ENCODE measurements at regions not wholly inside any gene's neighbourhood (a gene's known extent, or its start where the extent isn't known, plus 50 kb on each side); places are given as distances from the start of the nearest gene placed in this dataset.

- H3K79me2 ChIP-seq (ENCODE audit: insufficient read depth, low read length), result no peaks in the 10 kb centered on the region
- H3K36me3 ChIP-seq (replicated peaks in 1 of 2; ENCODE audit: control insufficient read depth in 1 of 2, insufficient read depth in 2 of 2, low read length in 2 of 2), result no peaks in the 10 kb centered on the region
- no peak for TF ChIP-seq CTCF (IDR thresholded peaks at IDR 0.05)
- H3K27ac Mint-ChIP-seq, result no peak overlapping the region
- H3K4me3 Mint-ChIP-seq, result no peak overlapping the region
- no peaks in the 10 kb centered on the region for H3K36me3 Mint-ChIP-seq
- H3K9me3 Mint-ChIP-seq, result peaks cover 0 to 11% (median 1%) of the 10 kb centered on the region in 7 donors
- no peak overlapping the region for H3K4me2 ChIP-seq (replicated peaks; ENCODE audit: extremely low read depth, low read length, poor library complexity, severe bottlenecking)
- no peak overlapping the region for H3K27ac ChIP-seq (ENCODE audit: low read depth in 1 of 2, low read length in 2 of 2)
- intact Hi-C loops (cut with micrococcal nuclease), result no loop called here
- H3K4me1 ChIP-seq (ENCODE audit: control insufficient read depth in 1 of 2, insufficient read depth in 2 of 2, low read length in 2 of 2), result no peaks in the 10 kb centered on the region
- no peaks in the 10 kb centered on the region for H3K4me1 Mint-ChIP-seq
- no peak overlapping the region for H2AFZ ChIP-seq (ENCODE audit: insufficient read depth, low read depth, low read length, poor library complexity, severe bottlenecking)
- H3K27me3 ChIP-seq (ENCODE audit: control insufficient read depth in 2 of 2, insufficient read depth in 2 of 2, low read length in 2 of 2), result no peaks in the 10 kb centered on the region
- WGBS (ENCODE audit: insufficient coverage), result 99% methylated on average over 8 of the region's 9 CpGs
- H3K9me3 ChIP-seq (replicated peaks in 1 of 2; ENCODE audit: control insufficient read depth in 1 of 2, insufficient read depth in 1 of 2, low read length in 2 of 2), result no peaks in the 10 kb centered on the region
- H4K20me1 ChIP-seq (ENCODE audit: insufficient read depth, low read length), result no peaks in the 10 kb centered on the region
- DNase-seq, result no peak
- no peak overlapping the region for H3K9ac ChIP-seq (ENCODE audit: insufficient read depth, low read length, poor library complexity, severe bottlenecking)
- H3K4me3 ChIP-seq (replicated peaks in 1 of 3; ENCODE audit: low read depth in 2 of 3, low read length in 3 of 3), result no peak overlapping the region
- H3K27me3 Mint-ChIP-seq (ENCODE audit: low read depth in 3 of 3), result peaks cover 0 to 2% (median 2%) of the 10 kb centered on the region in 3 donors
Observed at GRCh38 chr5:10124287-10124686, 125.4 kb downstream of the ATPSCKMT start.

- 97% methylated on average over 4 of the region's 7 CpGs for WGBS (ENCODE audit: insufficient coverage)
- Histone ChIP-seq H3K4me3 (replicated peaks in 1 of 3; ENCODE audit: low read depth in 2 of 3, low read length in 3 of 3) (no peak overlapping the region), H3K9ac (ENCODE audit: insufficient read depth, low read length, poor library complexity, severe bottlenecking) (no peak overlapping the region), H3K4me1 (ENCODE audit: control insufficient read depth in 1 of 2, insufficient read depth in 2 of 2, low read length in 2 of 2) (no peaks in the 10 kb centered on the region), H3K9me3 (replicated peaks in 1 of 2; ENCODE audit: control insufficient read depth in 1 of 2, insufficient read depth in 1 of 2, low read length in 2 of 2) (no peaks in the 10 kb centered on the region), H3K27ac (ENCODE audit: low read depth in 1 of 2, low read length in 2 of 2) (no peak overlapping the region), H3K79me2 (ENCODE audit: insufficient read depth, low read length) (no peaks in the 10 kb centered on the region), H4K20me1 (ENCODE audit: insufficient read depth, low read length) (no peaks in the 10 kb centered on the region), H3K36me3 (replicated peaks in 1 of 2; ENCODE audit: control insufficient read depth in 1 of 2, insufficient read depth in 2 of 2, low read length in 2 of 2) (no peaks in the 10 kb centered on the region), H2AFZ (ENCODE audit: insufficient read depth, low read depth, low read length, poor library complexity, severe bottlenecking) (no peak overlapping the region), H3K27me3 (ENCODE audit: control insufficient read depth in 2 of 2, insufficient read depth in 2 of 2, low read length in 2 of 2) (no peaks in the 10 kb centered on the region), H3K4me2 (replicated peaks; ENCODE audit: extremely low read depth, low read length, poor library complexity, severe bottlenecking) (no peak overlapping the region)
- H3K9me3 Mint-ChIP-seq, result peaks cover 0 to 11% (median 2%) of the 10 kb centered on the region in 7 donors
- H3K27me3 Mint-ChIP-seq (ENCODE audit: low read depth in 3 of 3), result peaks cover 0 to 2% (median 2%) of the 10 kb centered on the region in 3 donors
- intact Hi-C loops (cut with micrococcal nuclease), result no loop called here
- TF ChIP-seq CTCF (IDR thresholded peaks at IDR 0.05), result no peak
- H3K27ac Mint-ChIP-seq, result no peak overlapping the region
- H3K4me3 Mint-ChIP-seq, result no peak overlapping the region
- H3K36me3 Mint-ChIP-seq, result no peaks in the 10 kb centered on the region
- DNase-seq, result no peak
- no peaks in the 10 kb centered on the region for H3K4me1 Mint-ChIP-seq
Observed at GRCh38 chr5:10123254-10123989, 126.3 kb downstream of the ATPSCKMT start.
